Stimulated activated naive B cell treated with anti-CD40 and anti-IgM and Interleukin-4, amounts not matched to agents 10 μg/mL and 1 μg/mL and 100 μg/mL, for 72 hours (primary cell): ENCODE measurements at regions not wholly inside any gene's neighbourhood (a gene's known extent, or its start where the extent isn't known, plus 50 kb on each side); places are given as distances from the start of the nearest gene placed in this dataset.

Source experiments
- ATAC-seq, 2 donors: fragments of 150-1000 bp; cut with Tn5 transposase; replicated peaks; 2 replicates each; pipeline ENCODE4 v1.10.0; 2021; ENCODE audit warnings: moderate library complexity in 1 of 2
- DNase-seq: peaks from one replicate; pipeline ENCODE4 v3.0.0; 2021
- H3K27ac Mint-ChIP-seq: one replicate; pipeline ENCODE4 v1.8.0; 2022; ENCODE audit warnings: mild to moderate bottlenecking, mixed read lengths
- H3K27me3 Mint-ChIP-seq, 2 donors: one replicate each; pipeline ENCODE4 v1.8.0; 2022; ENCODE audit warnings: mixed read lengths in 2 of 2
- H3K36me3 Mint-ChIP-seq, 2 donors: one replicate each; pipeline ENCODE4 v1.8.0; 2022; ENCODE audit warnings: mixed read lengths in 2 of 2, mild to moderate bottlenecking in 1 of 2
- H3K4me1 Mint-ChIP-seq, 2 donors: one replicate each; pipeline ENCODE4 v1.8.0; 2022; ENCODE audit warnings: mixed read lengths in 2 of 2, mild to moderate bottlenecking in 1 of 2
- H3K4me3 Mint-ChIP-seq, 2 donors: one replicate each; pipeline ENCODE4 v1.8.0; 2022; ENCODE audit warnings: mild to moderate bottlenecking in 2 of 2, mixed read lengths in 2 of 2, moderate library complexity in 1 of 2
- H3K9me3 Mint-ChIP-seq, 2 donors: one replicate each; pipeline ENCODE4 v1.8.0; 2022; ENCODE audit warnings: mixed read lengths in 2 of 2, mild to moderate bottlenecking in 1 of 2

- H3K9me3 Mint-ChIP-seq: peaks cover 0 to 2% of the 10 kb centered on the region in 2 donors
- DNase-seq: no peak
- H3K4me1 Mint-ChIP-seq: no peaks in the 10 kb centered on the region
Observed at GRCh38 chr4:129232589-129233337, 136.8 kb downstream of the C4orf33 start.

GRCh38 chr4:129233691-129234090 lies 137.7 kb downstream of the C4orf33 start:
- Mint-ChIP-seq H3K9me3 (peaks cover 0 to 2% of the 10 kb centered on the region in 2 donors), H3K4me3 (no peak overlapping the region), H3K36me3 (no peaks in the 10 kb centered on the region), H3K27ac (no peak overlapping the region), H3K4me1 (no peaks in the 10 kb centered on the region), H3K27me3 (peaks cover 0 to 4% of the 10 kb centered on the region in 2 donors)
- no peak for DNase-seq
- ATAC-seq: no peak

More at GRCh38 chr4:129232589-129233337, 136.8 kb downstream of the C4orf33 start:
- H3K27me3 Mint-ChIP-seq: peaks cover 0 to 4% of the 10 kb centered on the region in 2 donors
- no peaks in the 10 kb centered on the region for H3K36me3 Mint-ChIP-seq
- no peak overlapping the region for H3K27ac Mint-ChIP-seq
- ATAC-seq: no peak
- no peak overlapping the region for H3K4me3 Mint-ChIP-seq

GRCh38 chr4:129236351-129236750 lies 140.4 kb downstream of the C4orf33 start:
- no peak overlapping the region for H3K4me3 Mint-ChIP-seq
- no peaks in the 10 kb centered on the region for H3K36me3 Mint-ChIP-seq
- H3K27ac Mint-ChIP-seq: no peak overlapping the region
- no peak for ATAC-seq
- H3K9me3 Mint-ChIP-seq: peaks cover 0 to 2% of the 10 kb centered on the region in 2 donors
- no peaks in the 10 kb centered on the region for H3K4me1 Mint-ChIP-seq
- DNase-seq: no peak
- H3K27me3 Mint-ChIP-seq: peaks cover 0 to 5% of the 10 kb centered on the region in 2 donors

- ATAC-seq: no peak
- DNase-seq: no peak
- peaks cover 0 to 5% of the 10 kb centered on the region in 2 donors for H3K27me3 Mint-ChIP-seq
- no peaks in the 10 kb centered on the region for H3K4me1 Mint-ChIP-seq
- H3K9me3 Mint-ChIP-seq: peaks cover 0 to 2% of the 10 kb centered on the region in 2 donors
- H3K27ac Mint-ChIP-seq: no peak overlapping the region
- H3K4me3 Mint-ChIP-seq: no peak overlapping the region
- H3K36me3 Mint-ChIP-seq: no peaks in the 10 kb centered on the region
Observed at GRCh38 chr4:129239088-129239487, 143.1 kb downstream of the C4orf33 start.

- Mint-ChIP-seq H3K27ac (no peak overlapping the region), H3K9me3 (peaks cover 0 to under 1% of the 10 kb centered on the region in 2 donors), H3K36me3 (no peaks in the 10 kb centered on the region), H3K4me3 (no peak overlapping the region), H3K27me3 (peaks cover 0 to 5% of the 10 kb centered on the region in 2 donors), H3K4me1 (no peaks in the 10 kb centered on the region)
- DNase-seq (no peak), ATAC-seq (no peak)
Observed at GRCh38 chr4:129240816-129241215, 144.9 kb downstream of the C4orf33 start.

GRCh38 chr4:129246145-129246544 lies 150.2 kb downstream of the C4orf33 start:
- Mint-ChIP-seq H3K27ac (no peak overlapping the region), H3K36me3 (no peaks in the 10 kb centered on the region), H3K4me1 (no peaks in the 10 kb centered on the region), H3K4me3 (no peak overlapping the region), H3K9me3 (no peaks in the 10 kb centered on the region), H3K27me3 (peaks cover 0 to 6% of the 10 kb centered on the region in 2 donors)
- ATAC-seq (no peak), DNase-seq (no peak)

GRCh38 chr4:129246910-129247461 lies 151.0 kb downstream of the C4orf33 start:
- H3K4me3 Mint-ChIP-seq: no peak overlapping the region
- H3K36me3 Mint-ChIP-seq: no peaks in the 10 kb centered on the region
- no peak for ATAC-seq
- H3K27ac Mint-ChIP-seq: no peak overlapping the region
- no peaks in the 10 kb centered on the region for H3K4me1 Mint-ChIP-seq
- H3K27me3 Mint-ChIP-seq: peaks cover 0 to 6% of the 10 kb centered on the region in 2 donors
- H3K9me3 Mint-ChIP-seq: no peaks in the 10 kb centered on the region
- no peak for DNase-seq

- H3K36me3 Mint-ChIP-seq: no peaks in the 10 kb centered on the region
- ATAC-seq: no peak
Observed at GRCh38 chr4:129248621-129249020, 152.7 kb downstream of the C4orf33 start.

GRCh38 chr4:129254126-129254525 lies 158.2 kb downstream of the C4orf33 start:
- no peak for ATAC-seq
- no peak overlapping the region for H3K4me3 Mint-ChIP-seq
- H3K27ac Mint-ChIP-seq: no peak overlapping the region
- no peaks in the 10 kb centered on the region for H3K36me3 Mint-ChIP-seq
- H3K9me3 Mint-ChIP-seq: peaks cover 0 to 3% of the 10 kb centered on the region in 2 donors
- H3K27me3 Mint-ChIP-seq: peaks cover 0 to 4% of the 10 kb centered on the region in 2 donors
- no peak for DNase-seq
- no peaks in the 10 kb centered on the region for H3K4me1 Mint-ChIP-seq

More at GRCh38 chr4:129248621-129249020, 152.7 kb downstream of the C4orf33 start:
- no peak overlapping the region for H3K4me3 Mint-ChIP-seq
- H3K9me3 Mint-ChIP-seq: no peaks in the 10 kb centered on the region
- no peak for DNase-seq
- no peak overlapping the region for H3K27ac Mint-ChIP-seq
- H3K4me1 Mint-ChIP-seq: no peaks in the 10 kb centered on the region
- peaks cover 0 to 6% of the 10 kb centered on the region in 2 donors for H3K27me3 Mint-ChIP-seq

- Mint-ChIP-seq H3K36me3 (no peaks in the 10 kb centered on the region), H3K4me3 (no peak overlapping the region), H3K27ac (no peak overlapping the region), H3K9me3 (peaks cover 0 to 3% of the 10 kb centered on the region in 2 donors), H3K27me3 (peaks cover 0 to 4% of the 10 kb centered on the region in 2 donors), H3K4me1 (no peaks in the 10 kb centered on the region)
- ATAC-seq: no peak
- DNase-seq: no peak
Observed at GRCh38 chr4:129254526-129254925, 158.6 kb downstream of the C4orf33 start.

- no peak overlapping the region for H3K4me3 Mint-ChIP-seq
- no peaks in the 10 kb centered on the region for H3K36me3 Mint-ChIP-seq
- DNase-seq (no peak), ATAC-seq (no peak)
- no peak overlapping the region for H3K27ac Mint-ChIP-seq
- H3K4me1 Mint-ChIP-seq: peaks cover 2 to 6% of the 10 kb centered on the region in 2 donors
- peaks cover 0 to 3% of the 10 kb centered on the region in 2 donors for H3K27me3 Mint-ChIP-seq
- peaks cover 0 to 3% of the 10 kb centered on the region in 2 donors for H3K9me3 Mint-ChIP-seq
Observed at GRCh38 chr4:129261584-129261983, 165.6 kb downstream of the C4orf33 start.

- Mint-ChIP-seq H3K4me3 (no peak overlapping the region), H3K9me3 (peaks cover 0 to 3% of the 10 kb centered on the region in 2 donors), H3K4me1 (peaks cover 2 to 6% of the 10 kb centered on the region in 2 donors), H3K36me3 (no peaks in the 10 kb centered on the region), H3K27me3 (peaks cover 0 to 3% of the 10 kb centered on the region in 2 donors), H3K27ac (no peak overlapping the region)
- no peak for DNase-seq
- peak; percentile 33 to 46 for ATAC-seq
Observed at GRCh38 chr4:129264008-129264657, 168.2 kb downstream of the C4orf33 start.

GRCh38 chr4:129278868-129279267 lies 182.9 kb downstream of the C4orf33 start:
- ATAC-seq (no peak), DNase-seq (no peak)
- Mint-ChIP-seq H3K36me3 (no peaks in the 10 kb centered on the region), H3K9me3 (no peaks in the 10 kb centered on the region), H3K27ac (no peak overlapping the region), H3K27me3 (no peaks in the 10 kb centered on the region), H3K4me3 (no peak overlapping the region), H3K4me1 (no peaks in the 10 kb centered on the region)

GRCh38 chr4:129282293-129282692 lies 186.3 kb downstream of the C4orf33 start:
- Mint-ChIP-seq H3K4me3 (no peak overlapping the region), H3K36me3 (no peaks in the 10 kb centered on the region), H3K4me1 (no peaks in the 10 kb centered on the region), H3K27me3 (no peaks in the 10 kb centered on the region), H3K27ac (no peak overlapping the region), H3K9me3 (peaks cover 0 to 1% of the 10 kb centered on the region in 2 donors)
- no peak for ATAC-seq
- DNase-seq: no peak
